Adipocyte (in vitro differentiated cells): ENCODE measurements at regions not wholly inside any gene's neighbourhood (a gene's known extent, or its start where the extent isn't known, plus 50 kb on each side); places are given as distances from the start of the nearest gene placed in this dataset.

Experiments
- DNase-seq: peaks from one replicate; pipeline ENCODE4 v3.0.0-alpha.2; 2015; ENCODE audit warnings: low read depth
- H3K27me3 ChIP-seq: replicated peaks from 2 replicates; pipeline ENCODE4 v1.7.0; 2013; ENCODE audit warnings: mild to moderate bottlenecking, low read length, moderate library complexity; ENCODE audit not compliant: control insufficient read depth, insufficient read depth
- H3K36me3 ChIP-seq: 2 replicates; pipeline ENCODE4 v1.7.0; 2013; ENCODE audit warnings: low read length, mild to moderate bottlenecking, moderate library complexity; ENCODE audit not compliant: control insufficient read depth, insufficient read depth, severe bottlenecking
- H3K4me1 ChIP-seq: 2 replicates; pipeline ENCODE4 v1.7.0; 2013; ENCODE audit warnings: mild to moderate bottlenecking, low read length, moderate library complexity; ENCODE audit not compliant: control insufficient read depth, insufficient read depth
- H3K4me3 ChIP-seq: 2 replicates; pipeline ENCODE4 v1.7.0; 2013; ENCODE audit warnings: mild to moderate bottlenecking, low read length, moderate library complexity
- H3K9ac ChIP-seq: 2 replicates; pipeline ENCODE4 v1.7.0; 2013; ENCODE audit warnings: mild to moderate bottlenecking, low read length, moderate library complexity
- H3K9me3 ChIP-seq: 2 replicates; pipeline ENCODE4 v1.7.0; 2013; ENCODE audit warnings: mild to moderate bottlenecking, low read length, moderate library complexity; ENCODE audit not compliant: control insufficient read depth

DNA sequence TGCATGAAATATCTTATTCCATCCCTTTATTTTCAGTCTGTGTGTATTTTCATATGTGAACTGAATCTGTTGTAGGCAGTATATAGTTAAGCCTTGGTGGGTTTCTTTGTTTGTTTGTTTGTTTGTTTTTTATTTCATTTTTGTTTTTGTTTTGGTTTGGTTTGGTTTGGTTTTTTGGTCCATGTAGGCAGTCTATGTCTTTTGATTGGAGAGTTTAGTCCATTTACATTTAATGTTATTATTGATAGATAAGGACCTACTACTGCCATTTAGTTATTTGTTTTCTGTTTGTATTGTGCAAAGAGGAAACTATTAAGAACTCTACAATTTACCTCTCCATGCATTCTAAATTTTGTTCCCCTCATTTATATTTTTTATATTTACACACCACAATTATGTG, 695.9 kb upstream of the GRM3 start:
- Histone ChIP-seq H3K9me3 (peaks cover 14% of the 10 kb centered on the region), H3K27me3 (no peaks in the 10 kb centered on the region), H3K4me1 (no peaks in the 10 kb centered on the region), H3K4me3 (no peak overlapping the region), H3K36me3 (no peaks in the 10 kb centered on the region), H3K9ac (no peak overlapping the region)
- no peak for DNase-seq

GRCh38 chr7:85940798-85941197, 702.9 kb upstream of the GRM3 start:
- H3K9me3 ChIP-seq, result no peaks in the 10 kb centered on the region
- H3K27me3 ChIP-seq, result no peaks in the 10 kb centered on the region
- H3K4me1 ChIP-seq, result no peaks in the 10 kb centered on the region
- H3K36me3 ChIP-seq, result no peaks in the 10 kb centered on the region
- no peak for DNase-seq
- H3K4me3 ChIP-seq, result no peak overlapping the region
- H3K9ac ChIP-seq, result no peak overlapping the region

GRCh38 chr7:85931919-85932318, 711.8 kb upstream of the GRM3 start:
- H3K9ac ChIP-seq, result no peak overlapping the region
- H3K27me3 ChIP-seq, result no peaks in the 10 kb centered on the region
- no peak overlapping the region for H3K4me3 ChIP-seq
- H3K4me1 ChIP-seq, result no peaks in the 10 kb centered on the region
- DNase-seq, result no peak
- no peaks in the 10 kb centered on the region for H3K36me3 ChIP-seq
- peaks cover 13% of the 10 kb centered on the region for H3K9me3 ChIP-seq

- no peak for DNase-seq
- Histone ChIP-seq H3K36me3 (no peaks in the 10 kb centered on the region), H3K27me3 (no peaks in the 10 kb centered on the region), H3K4me1 (no peaks in the 10 kb centered on the region), H3K9ac (no peak overlapping the region), H3K9me3 (peaks cover 9% of the 10 kb centered on the region), H3K4me3 (no peak overlapping the region)
Observed at GRCh38 chr7:85928500-85928899, 715.2 kb upstream of the GRM3 start.

DNA sequence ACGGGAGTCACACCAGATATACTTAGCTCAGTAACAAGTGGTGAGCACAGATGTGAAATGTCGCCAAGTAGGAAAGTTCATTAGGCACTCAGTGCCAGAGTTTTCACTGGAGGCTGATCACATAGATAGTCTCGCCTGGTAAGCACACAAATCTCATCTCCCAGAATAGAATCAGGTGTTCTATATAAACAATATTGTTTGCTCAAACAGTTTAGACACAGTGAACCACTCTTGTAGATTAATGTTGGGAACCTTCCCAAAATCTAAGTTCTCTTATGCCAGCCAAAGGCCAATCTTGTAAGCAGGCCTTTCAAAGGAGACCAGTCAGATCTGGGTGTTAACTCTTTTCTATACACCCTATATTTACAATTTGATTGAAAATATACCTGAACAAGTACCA, 716.5 kb upstream of the GRM3 start:
- Histone ChIP-seq H3K9me3 (peaks cover 3% of the 10 kb centered on the region), H3K4me1 (no peaks in the 10 kb centered on the region), H3K36me3 (no peaks in the 10 kb centered on the region), H3K9ac (no peak overlapping the region), H3K27me3 (no peaks in the 10 kb centered on the region), H3K4me3 (no peak overlapping the region)
- DNase-seq, result no peak

GRCh38 chr7:85924062-85924461, 719.6 kb upstream of the GRM3 start:
- no peaks in the 10 kb centered on the region for H3K27me3 ChIP-seq
- H3K9ac ChIP-seq, result no peak overlapping the region
- H3K9me3 ChIP-seq, result no peaks in the 10 kb centered on the region
- H3K36me3 ChIP-seq, result no peaks in the 10 kb centered on the region
- no peaks in the 10 kb centered on the region for H3K4me1 ChIP-seq
- no peak overlapping the region for H3K4me3 ChIP-seq
- DNase-seq, result no peak

- H3K4me3 ChIP-seq, result no peak overlapping the region
- H3K9ac ChIP-seq, result no peak overlapping the region
- no peaks in the 10 kb centered on the region for H3K36me3 ChIP-seq
- no peaks in the 10 kb centered on the region for H3K4me1 ChIP-seq
- no peak for DNase-seq
- H3K27me3 ChIP-seq, result no peaks in the 10 kb centered on the region
- no peaks in the 10 kb centered on the region for H3K9me3 ChIP-seq
Observed at GRCh38 chr7:85916016-85916415, 727.7 kb upstream of the GRM3 start.

- no peaks in the 10 kb centered on the region for H3K36me3 ChIP-seq
- H3K9me3 ChIP-seq, result no peaks in the 10 kb centered on the region
- H3K4me3 ChIP-seq, result no peak overlapping the region
- no peak overlapping the region for H3K9ac ChIP-seq
- DNase-seq, result no peak
- H3K4me1 ChIP-seq, result no peaks in the 10 kb centered on the region
- H3K27me3 ChIP-seq, result no peaks in the 10 kb centered on the region
Observed at GRCh38 chr7:85914437-85914836, 727.6 kb upstream of the SEMA3D start.

GRCh38 chr7:85908051-85908450, 721.2 kb upstream of the SEMA3D start:
- Histone ChIP-seq H3K4me3 (no peak overlapping the region), H3K27me3 (no peaks in the 10 kb centered on the region), H3K36me3 (no peaks in the 10 kb centered on the region), H3K9ac (no peak overlapping the region), H3K4me1 (no peaks in the 10 kb centered on the region), H3K9me3 (no peaks in the 10 kb centered on the region)
- no peak for DNase-seq

DNA sequence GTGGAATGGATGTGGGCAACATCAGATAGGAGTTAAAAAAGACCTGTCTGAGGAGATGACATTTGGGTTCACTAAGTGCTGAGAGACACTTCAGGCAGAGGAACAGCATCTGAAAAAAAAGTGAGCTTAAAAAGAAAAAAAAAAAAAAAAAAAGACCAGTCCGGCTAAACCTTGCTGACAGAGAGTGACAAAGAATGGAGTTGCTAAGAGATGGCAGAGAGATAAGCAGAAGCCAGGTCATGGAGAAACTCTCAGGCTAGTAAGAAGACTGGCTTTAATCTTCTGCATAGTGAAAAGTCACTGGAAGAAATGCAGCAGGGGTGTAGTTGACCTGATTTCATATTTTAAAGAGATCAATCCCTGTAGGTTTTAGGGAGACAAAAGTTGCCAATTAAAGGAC, 711.1 kb upstream of the SEMA3D start:
- H3K9me3 ChIP-seq, result no peaks in the 10 kb centered on the region
- H3K9ac ChIP-seq, result no peak overlapping the region
- no peak for DNase-seq
- H3K27me3 ChIP-seq, result no peaks in the 10 kb centered on the region
- H3K4me3 ChIP-seq, result no peak overlapping the region
- H3K36me3 ChIP-seq, result no peaks in the 10 kb centered on the region
- peaks cover 20% of the 10 kb centered on the region for H3K4me1 ChIP-seq

DNA sequence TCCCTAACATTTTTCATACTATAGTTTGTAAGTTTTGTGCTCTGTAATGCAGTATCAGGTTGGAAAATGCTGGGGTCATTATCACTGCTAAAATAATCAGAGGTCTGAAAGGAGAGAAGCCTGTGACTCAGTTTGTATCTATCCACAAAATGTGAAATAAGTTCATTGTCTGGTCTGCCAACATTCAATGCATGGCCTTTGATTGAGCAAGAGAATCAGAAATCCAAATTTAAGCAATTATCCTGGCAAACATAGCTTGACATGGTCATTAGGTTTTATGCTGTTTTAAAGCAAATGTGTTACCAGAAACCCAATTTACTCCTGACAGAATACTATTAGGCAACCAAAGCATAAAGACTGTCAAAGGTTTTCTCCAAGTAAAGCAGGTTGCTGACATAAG, 709.7 kb upstream of the SEMA3D start:
- no peak overlapping the region for H3K9ac ChIP-seq
- DNase-seq, result peak; percentile 63
- H3K4me3 ChIP-seq, result no peak overlapping the region
- H3K27me3 ChIP-seq, result no peaks in the 10 kb centered on the region
- peaks cover 20% of the 10 kb centered on the region for H3K4me1 ChIP-seq
- H3K9me3 ChIP-seq, result no peaks in the 10 kb centered on the region
- H3K36me3 ChIP-seq, result no peaks in the 10 kb centered on the region

GRCh38 chr7:85895835-85896234, 709.0 kb upstream of the SEMA3D start:
- no peak for DNase-seq

More at GRCh38 chr7:85895835-85896234, 709.0 kb upstream of the SEMA3D start:
- H3K27me3 ChIP-seq, result no peaks in the 10 kb centered on the region
- H3K4me3 ChIP-seq, result no peak overlapping the region
- no peaks in the 10 kb centered on the region for H3K9me3 ChIP-seq
- peaks cover 20% of the 10 kb centered on the region for H3K4me1 ChIP-seq
- H3K36me3 ChIP-seq, result no peaks in the 10 kb centered on the region
- no peak overlapping the region for H3K9ac ChIP-seq
